ENCODE measurements at regions not wholly inside any gene's neighbourhood (a gene's known extent, or its start where the extent isn't known, plus 50 kb on each side); places are given as distances from the start of the nearest gene placed in this dataset.

DNA sequence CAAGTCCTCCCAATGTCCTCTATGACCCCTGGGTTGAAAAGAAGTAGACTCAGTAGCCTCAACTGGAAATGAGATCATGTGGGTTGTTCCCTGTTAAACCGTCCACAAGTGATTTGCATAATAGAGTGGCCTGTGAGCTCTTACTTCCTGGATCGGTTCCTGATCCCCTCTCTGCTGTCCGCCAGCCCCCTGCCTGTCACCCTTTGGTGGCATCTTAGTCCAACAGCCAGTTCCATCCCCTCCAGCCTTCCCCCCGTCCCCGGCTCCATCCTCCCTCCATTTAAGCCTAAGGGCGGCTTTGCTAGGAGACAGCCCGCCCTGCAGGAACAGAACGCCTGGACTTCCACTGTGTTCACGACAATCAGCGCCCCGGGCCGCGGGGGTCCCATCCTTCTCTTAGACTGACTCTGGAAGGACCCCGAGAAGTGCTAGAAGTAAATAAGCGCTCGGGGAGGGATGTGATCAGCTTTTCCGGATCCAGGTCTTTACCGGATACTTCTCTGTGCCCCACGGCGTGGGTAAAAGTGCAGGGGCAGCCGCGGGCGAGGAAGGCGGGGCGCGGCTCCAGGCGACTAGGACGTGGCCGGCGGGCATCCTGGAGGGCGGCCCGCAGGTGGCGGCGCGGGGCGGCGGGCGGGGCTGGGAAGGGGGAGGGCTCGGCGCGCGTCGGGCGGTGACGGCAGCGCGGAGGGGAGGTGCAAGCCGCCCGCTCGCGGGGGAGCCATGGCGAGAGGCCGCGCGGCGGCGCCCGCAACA lies 51.2 kb upstream of the ULK4 start:
- peak; percentile 64 for DNase-seq (ENCODE audit: low read depth)

DNA sequence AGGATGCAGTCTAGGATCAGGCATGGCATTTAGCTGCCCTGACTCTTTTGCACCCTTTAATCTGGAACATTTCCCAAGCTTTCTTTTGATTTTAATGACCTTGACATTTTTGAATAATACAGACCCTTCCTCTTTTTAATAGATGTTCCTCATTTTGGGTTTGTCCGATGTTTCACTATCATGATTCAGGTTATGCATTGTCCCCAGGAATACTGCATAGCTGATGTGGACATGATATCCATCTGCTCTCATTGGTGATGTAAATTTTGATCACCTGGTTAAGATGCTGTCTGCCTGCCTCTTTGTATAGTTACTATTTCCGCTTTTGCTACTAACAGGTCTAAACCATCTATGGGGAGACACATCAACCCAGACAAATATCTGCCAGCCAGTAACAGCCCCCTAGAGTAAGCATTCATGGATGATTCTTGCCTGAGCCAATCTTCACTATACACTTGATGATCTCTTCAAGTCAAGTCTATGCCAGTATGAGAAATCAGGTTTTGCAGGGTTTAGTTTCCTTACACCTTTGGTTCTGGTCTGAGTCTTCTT lies 50.6 kb upstream of the ULK4 start:
- no peak for DNase-seq (ENCODE audit: low read depth)

Data from activated T-cell treated with anti-CD3 and anti-CD28 coated beads for 24 hours (primary cell).